SK-N-SH (cell line): ENCODE measurements at regions not wholly inside any gene's neighbourhood (a gene's known extent, or its start where the extent isn't known, plus 50 kb on each side); places are given as distances from the start of the nearest gene placed in this dataset.

Source experiments
- CTCF ChIA-PET: fragments of 300-600, 350-600 bp; formaldehyde crosslinking; extraction: SDS; loops from one replicate; lab custom pipeline; 2021; lab: Yijun Ruan, JAX
- POLR2A ChIA-PET: fragments of 350-600 bp; sonication (Branson Sonifier 250); formaldehyde crosslinking; extraction: SDS; loops from one replicate; lab custom pipeline; 2020; ENCODE audit warnings: antibody characterized with exemption, inconsistent platforms; lab: Yijun Ruan, JAX
- DNase-seq: peaks from one replicate; pipeline ENCODE4 v3.0.0; 2012
- H2AFZ ChIP-seq: fragments of 200-600 bp; sonication (generic); 2 replicates; pipeline ENCODE4 v1.8.1; 2016; ENCODE audit warnings: antibody characterized with exemption, mild to moderate bottlenecking, low read depth
- H3F3A ChIP-seq: fragments of 200-600 bp; sonication (generic); replicated peaks from 2 replicates; pipeline ENCODE3; 2016; ENCODE audit warnings: antibody characterized with exemption, mild to moderate bottlenecking; ENCODE audit not compliant: insufficient read depth
- H3K27ac ChIP-seq, 2 experiments: fragments of 200-500 bp in 1 of 2; fragments of 200-600 bp in 1 of 2; sonication (Bioruptor generic) in 1 of 2; sonication (generic), shearing (Covaris generic) in 1 of 2; 2 replicates each; pipeline versions ENCODE4 v1.5.1 to v1.6.1; 2014 to 2016; ENCODE audit warnings: low read depth in 2 of 2, inconsistent platforms in 1 of 2, low read length in 1 of 2, mild to moderate bottlenecking in 1 of 2, mixed read lengths in 1 of 2
- H3K27me3 ChIP-seq: fragments of 200-600 bp; sonication (generic), shearing (Covaris generic); 2 replicates; pipeline ENCODE4 v1.6.1; 2016; ENCODE audit warnings: mixed run types; ENCODE audit not compliant: insufficient read depth
- H3K36me3 ChIP-seq, 2 experiments: fragments of 200-500 bp in 1 of 2; fragments of 200-600 bp in 1 of 2; sonication (Bioruptor generic) in 1 of 2; sonication (generic) in 1 of 2; replicated peaks in 1 of 2; 2 replicates each; pipeline versions ENCODE3 to v1.5.1; 2014 to 2016; ENCODE audit warnings: low read length in 1 of 2, mild to moderate bottlenecking in 1 of 2; ENCODE audit not compliant: insufficient read depth in 2 of 2, control insufficient read depth in 1 of 2
- H3K4me1 ChIP-seq, 2 experiments: fragments of 200-500 bp in 1 of 2; fragments of 200-600 bp in 1 of 2; sonication (Bioruptor generic) in 1 of 2; sonication (generic), shearing (Covaris generic) in 1 of 2; 2 replicates each; pipeline versions ENCODE4 v1.5.1 to v1.6.1; 2014 to 2016; ENCODE audit warnings: low read depth in 1 of 2, low read length in 1 of 2, mixed run types in 1 of 2; ENCODE audit not compliant: insufficient read depth in 2 of 2, control insufficient read depth in 1 of 2
- H3K4me2 ChIP-seq: fragments of 200-600 bp; sonication (generic), shearing (Covaris generic); 2 replicates; pipeline ENCODE4 v1.6.1; 2017; ENCODE audit warnings: mixed run types
- H3K4me3 ChIP-seq, 2 experiments: fragments of 200-500 bp in 1 of 2; fragments of 200-600 bp in 1 of 2; sonication (Bioruptor generic) in 1 of 2; sonication (generic), shearing (Covaris generic) in 1 of 2; 2 replicates each; pipeline versions ENCODE4 v1.5.1 to v1.8.1; 2014 to 2016; ENCODE audit warnings: low read depth in 2 of 2, inconsistent platforms in 1 of 2, low read length in 1 of 2, mild to moderate bottlenecking in 1 of 2, mixed read lengths in 1 of 2, moderate library complexity in 1 of 2
- H3K79me2 ChIP-seq: fragments of 200-600 bp; sonication (generic); 2 replicates; pipeline ENCODE4 v1.8.1; 2017; ENCODE audit warnings: mild to moderate bottlenecking; ENCODE audit not compliant: insufficient read depth
- H3K9ac ChIP-seq: fragments of 200-600 bp; sonication (generic); 2 replicates; pipeline ENCODE4 v1.6.1; 2017; ENCODE audit warnings: mixed run types
- H3K9me2 ChIP-seq: fragments of 200-600 bp; sonication (generic); 2 replicates; pipeline ENCODE4 v1.6.1; 2017; ENCODE audit warnings: mixed run types
- H3K9me3 ChIP-seq: fragments of 200-600 bp; sonication (generic); 2 replicates; pipeline ENCODE4 v1.6.1; 2017; ENCODE audit warnings: mixed run types, mild to moderate bottlenecking, moderate library complexity
- H4K20me1 ChIP-seq: fragments of 200-600 bp; sonication (generic); 2 replicates; pipeline ENCODE4 v1.6.1; 2017; ENCODE audit warnings: mild to moderate bottlenecking, mixed run types; ENCODE audit not compliant: insufficient read depth
- EP300 ChIP-seq, 2 experiments: IDR thresholded peaks; 2 replicates each; pipeline versions ENCODE4 v1.4.0 to v1.6.1; 2012; ENCODE audit warnings: borderline replicate concordance in 1 of 2, low read depth in 1 of 2, low read length in 1 of 2
- FOXM1 ChIP-seq: IDR thresholded peaks from 2 replicates; pipeline ENCODE4 v1.4.0; 2012; ENCODE audit warnings: low read depth, mild to moderate bottlenecking
- GABPA ChIP-seq: IDR thresholded peaks from 2 replicates; pipeline ENCODE4 v1.4.0; 2012; ENCODE audit warnings: low read depth, mild to moderate bottlenecking
- GATA2 ChIP-seq: sonication (generic); formaldehyde crosslinking; IDR thresholded peaks from 2 replicates; pipeline ENCODE4 v1.5.0; 2020; ENCODE audit warnings: mild to moderate bottlenecking, missing genetic modification reagents
- RFX5 ChIP-seq: IDR thresholded peaks from 2 replicates; pipeline ENCODE4 v1.6.1; 2012; ENCODE audit warnings: mild to moderate bottlenecking, improper control_type of control experiment, low read length
- WGBS: methylation state at CpG from one replicate; pipeline ENCODE4 v1.1.6; 2017; ENCODE audit warnings: low lambda C conversion rate; 5-methylcytosine and 5-hydroxymethylcytosine counted together
- TF ChIP-seq, protein P1 (sequence below): IDR thresholded peaks from 2 replicates; pipeline ENCODE4; 2012
- TF ChIP-seq, protein P2 (sequence below): fragments of 150-350 bp; IDR thresholded peaks from 2 replicates; pipeline ENCODE4 v1.6.1; 2017; ENCODE audit warnings: antibody characterized with exemption, low read length, low read depth, borderline replicate concordance
- TF ChIP-seq, protein P3 (sequence below): fragments of 150-350 bp; IDR thresholded peaks from 2 replicates; pipeline ENCODE4 v1.6.1; 2016; ENCODE audit warnings: mild to moderate bottlenecking, low read depth, low read length

DNA sequence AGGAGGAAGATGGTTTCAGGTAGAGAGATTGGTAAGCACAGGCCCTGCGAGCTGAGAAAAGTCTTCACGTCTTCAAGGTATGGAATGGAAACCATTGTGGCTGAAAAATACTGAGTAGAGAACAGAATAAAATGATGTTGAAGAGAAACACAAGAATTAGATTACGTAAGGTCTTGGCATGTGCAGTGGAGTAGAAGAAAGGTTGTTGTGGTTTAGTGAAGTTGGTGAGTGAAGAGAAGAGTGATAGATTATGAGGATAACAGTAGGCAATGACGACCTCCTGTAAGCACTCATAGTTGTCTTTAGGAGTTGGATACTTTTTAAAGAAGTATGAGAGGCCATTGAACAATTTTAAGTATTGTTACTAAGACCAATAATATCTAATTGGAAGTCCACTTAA lies 642.6 kb downstream of the PCDH7 start:
- no peak for DNase-seq
- Histone ChIP-seq H3K79me2 (no peaks in the 10 kb centered on the region), H3K9me2 (no peaks in the 10 kb centered on the region), H3F3A (no peaks in the 10 kb centered on the region), H3K9ac (no peak overlapping the region), H3K27me3 (no peaks in the 10 kb centered on the region), H3K4me1 (no peaks in the 10 kb centered on the region), H3K4me3 (no peak overlapping the region), H3K9me3 (no peaks in the 10 kb centered on the region), H3K27ac (no peak overlapping the region), H3K36me3 (no peaks in the 10 kb centered on the region), H2AFZ (0 out of 2 replicates have a peak overlapping the region, but pooled peaks have one; percentile 8), H3K4me2 (no peak overlapping the region), H4K20me1 (no peaks in the 10 kb centered on the region)
- WGBS, result 39% methylated on average over 4 of the region's 4 CpGs
- TF ChIP-seq GABPA (no peak), RFX5 (no peak), GATA2 (no peak), FOXM1 (no peak), EP300 (IDR thresholded peaks at IDR 0.05; ENCODE audit: borderline replicate concordance in 1 of 2, low read depth in 1 of 2, low read length in 1 of 2) (no peak)
- TF ChIP-seq, protein P1, sequence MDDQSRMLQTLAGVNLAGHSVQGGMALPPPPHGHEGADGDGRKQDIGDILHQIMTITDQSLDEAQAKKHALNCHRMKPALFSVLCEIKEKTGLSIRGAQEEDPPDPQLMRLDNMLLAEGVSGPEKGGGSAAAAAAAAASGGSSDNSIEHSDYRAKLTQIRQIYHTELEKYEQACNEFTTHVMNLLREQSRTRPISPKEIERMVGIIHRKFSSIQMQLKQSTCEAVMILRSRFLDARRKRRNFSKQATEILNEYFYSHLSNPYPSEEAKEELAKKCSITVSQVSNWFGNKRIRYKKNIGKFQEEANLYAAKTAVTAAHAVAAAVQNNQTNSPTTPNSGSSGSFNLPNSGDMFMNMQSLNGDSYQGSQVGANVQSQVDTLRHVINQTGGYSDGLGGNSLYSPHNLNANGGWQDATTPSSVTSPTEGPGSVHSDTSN, result no peak
- TF ChIP-seq, protein P2, sequence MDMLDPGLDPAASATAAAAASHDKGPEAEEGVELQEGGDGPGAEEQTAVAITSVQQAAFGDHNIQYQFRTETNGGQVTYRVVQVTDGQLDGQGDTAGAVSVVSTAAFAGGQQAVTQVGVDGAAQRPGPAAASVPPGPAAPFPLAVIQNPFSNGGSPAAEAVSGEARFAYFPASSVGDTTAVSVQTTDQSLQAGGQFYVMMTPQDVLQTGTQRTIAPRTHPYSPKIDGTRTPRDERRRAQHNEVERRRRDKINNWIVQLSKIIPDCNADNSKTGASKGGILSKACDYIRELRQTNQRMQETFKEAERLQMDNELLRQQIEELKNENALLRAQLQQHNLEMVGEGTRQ, result no peak
- POLR2A ChIA-PET, result no interaction called here
- CTCF ChIA-PET, result no interaction called here

DNA sequence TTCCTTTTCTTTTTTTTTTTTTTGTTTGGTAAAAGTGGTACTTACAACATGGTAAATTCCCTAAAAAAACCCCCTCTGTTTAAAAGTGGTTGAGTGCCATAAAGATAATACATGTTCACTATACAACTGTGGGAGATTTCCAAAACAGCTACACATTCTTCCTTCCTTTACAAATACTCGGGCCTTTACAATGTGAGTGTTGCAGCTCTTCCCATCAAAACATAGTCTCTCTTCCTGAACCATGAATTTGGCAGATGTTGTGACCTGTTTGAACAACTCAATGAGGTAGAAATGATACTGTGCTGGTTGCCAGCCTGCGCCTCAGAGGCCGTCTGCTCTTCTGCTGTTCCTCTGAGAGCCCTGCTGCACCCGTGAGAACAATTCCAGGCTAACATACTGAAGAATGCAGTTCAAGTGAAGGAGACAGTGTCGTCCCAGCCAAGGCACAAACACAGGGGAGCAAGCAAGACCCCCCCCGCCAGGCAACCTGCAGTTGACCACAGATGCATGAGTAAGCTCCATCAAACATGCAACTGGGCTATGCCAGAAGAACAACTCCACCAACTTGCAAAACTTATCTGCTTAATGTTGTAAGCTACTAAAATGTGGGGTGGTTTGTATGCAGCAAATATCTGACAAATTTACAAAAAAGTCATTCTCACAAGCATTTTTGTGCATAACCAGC lies 645.0 kb downstream of the PCDH7 start:
- CTCF ChIA-PET, result no interaction called here
- TF ChIP-seq, protein P3, sequence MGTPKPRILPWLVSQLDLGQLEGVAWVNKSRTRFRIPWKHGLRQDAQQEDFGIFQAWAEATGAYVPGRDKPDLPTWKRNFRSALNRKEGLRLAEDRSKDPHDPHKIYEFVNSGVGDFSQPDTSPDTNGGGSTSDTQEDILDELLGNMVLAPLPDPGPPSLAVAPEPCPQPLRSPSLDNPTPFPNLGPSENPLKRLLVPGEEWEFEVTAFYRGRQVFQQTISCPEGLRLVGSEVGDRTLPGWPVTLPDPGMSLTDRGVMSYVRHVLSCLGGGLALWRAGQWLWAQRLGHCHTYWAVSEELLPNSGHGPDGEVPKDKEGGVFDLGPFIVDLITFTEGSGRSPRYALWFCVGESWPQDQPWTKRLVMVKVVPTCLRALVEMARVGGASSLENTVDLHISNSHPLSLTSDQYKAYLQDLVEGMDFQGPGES, result no peak
- TF ChIP-seq, all 33 proteins: peak for 0
- DNase-seq, result no peak
- Histone ChIP-seq H3K9me3 (no peaks in the 10 kb centered on the region), H3K9me2 (no peaks in the 10 kb centered on the region), H3K4me1 (no peaks in the 10 kb centered on the region), H3K4me3 (no peak overlapping the region), H3F3A (no peaks in the 10 kb centered on the region), H3K27me3 (no peaks in the 10 kb centered on the region), H3K4me2 (no peak overlapping the region), H3K79me2 (no peaks in the 10 kb centered on the region), H3K9ac (no peak overlapping the region), H4K20me1 (no peaks in the 10 kb centered on the region), H3K27ac (no peak overlapping the region), H3K36me3 (no peaks in the 10 kb centered on the region), H2AFZ (no peak overlapping the region)
- WGBS, result 10% methylated on average over 4 of the region's 6 CpGs
- POLR2A ChIA-PET, result no interaction called here
